GM19438 (cell line): ENCODE measurements at regions not wholly inside any gene's neighbourhood (a gene's known extent, or its start where the extent isn't known, plus 50 kb on each side); places are given as distances from the start of the nearest gene placed in this dataset.

ENCODE experiments used
- ATAC-seq: cut with Tn5 transposase; IDR thresholded peaks from one replicate; pipeline ENCODE4 v1.9.1; 2021; ENCODE audit warnings: low read depth; ENCODE audit not compliant: unreplicated experiment

GRCh38 chrX:39361736-39362135, 560.5 kb downstream of the MID1IP1 start:
- ATAC-seq, result no peak

- ATAC-seq, result no peak
These were observed 566.2 kb downstream of the MID1IP1 start for GRCh38 chrX:39367416-39367815.

- no peak for ATAC-seq
These were observed 570.9 kb downstream of the MID1IP1 start for GRCh38 chrX:39372115-39372514.

GRCh38 chrX:39377157-39377556, 575.9 kb downstream of the MID1IP1 start:
- ATAC-seq, result no peak

- no peak for ATAC-seq
These were observed 576.5 kb downstream of the MID1IP1 start for GRCh38 chrX:39377773-39378172.

GRCh38 chrX:39381422-39381821, 580.2 kb downstream of the MID1IP1 start:
- ATAC-seq, result no peak

- ATAC-seq, result no peak
These were observed 583.7 kb downstream of the MID1IP1 start for GRCh38 chrX:39384996-39385395.

- ATAC-seq, result no peak
These were observed 587.5 kb downstream of the MID1IP1 start for GRCh38 chrX:39388730-39389129.

- ATAC-seq, result no peak
These were observed 595.2 kb downstream of the MID1IP1 start for GRCh38 chrX:39396358-39396995.

GRCh38 chrX:39397561-39398199, 596.4 kb downstream of the MID1IP1 start:
- no peak for ATAC-seq

- ATAC-seq, result no peak
These were observed 597.1 kb downstream of the MID1IP1 start for GRCh38 chrX:39398215-39398962.

GRCh38 chrX:39398963-39399261, 597.7 kb downstream of the MID1IP1 start:
- no peak for ATAC-seq

GRCh38 chrX:39399387-39399786, 598.1 kb downstream of the MID1IP1 start:
- no peak for ATAC-seq

GRCh38 chrX:39401483-39402110, 600.3 kb downstream of the MID1IP1 start:
- ATAC-seq, result no peak

GRCh38 chrX:39402158-39402557, 600.9 kb downstream of the MID1IP1 start:
- no peak for ATAC-seq

- no peak for ATAC-seq
These were observed 605.5 kb downstream of the MID1IP1 start for GRCh38 chrX:39406799-39407198.

GRCh38 chrX:39409246-39409917, 608.1 kb downstream of the MID1IP1 start:
- no peak for ATAC-seq

GRCh38 chrX:39414290-39414854, 613.1 kb downstream of the MID1IP1 start:
- ATAC-seq, result no peak

- ATAC-seq, result no peak
These were observed 615.4 kb downstream of the MID1IP1 start for GRCh38 chrX:39416547-39417260.

GRCh38 chrX:39418254-39418704, 617.0 kb downstream of the MID1IP1 start:
- ATAC-seq, result no peak
